Astrocyte (in vitro differentiated cells and primary cell): ENCODE measurements at regions not wholly inside any gene's neighbourhood (a gene's known extent, or its start where the extent isn't known, plus 50 kb on each side); places are given as distances from the start of the nearest gene placed in this dataset.

Source experiments
- EZH2 ChIP-seq: IDR thresholded peaks from 2 replicates; pipeline ENCODE4 v1.6.1; 2012; ENCODE audit warnings: mild to moderate bottlenecking, low read length, inconsistent platforms; ENCODE audit not compliant: insufficient read depth
- TF ChIP-seq, protein P1 (sequence below): IDR thresholded peaks from 2 replicates; pipeline ENCODE4 v1.5.1; 2011; ENCODE audit warnings: low read depth, mild to moderate bottlenecking, inconsistent platforms, low read length, moderate library complexity; ENCODE audit not compliant: insufficient read depth

DNA sequence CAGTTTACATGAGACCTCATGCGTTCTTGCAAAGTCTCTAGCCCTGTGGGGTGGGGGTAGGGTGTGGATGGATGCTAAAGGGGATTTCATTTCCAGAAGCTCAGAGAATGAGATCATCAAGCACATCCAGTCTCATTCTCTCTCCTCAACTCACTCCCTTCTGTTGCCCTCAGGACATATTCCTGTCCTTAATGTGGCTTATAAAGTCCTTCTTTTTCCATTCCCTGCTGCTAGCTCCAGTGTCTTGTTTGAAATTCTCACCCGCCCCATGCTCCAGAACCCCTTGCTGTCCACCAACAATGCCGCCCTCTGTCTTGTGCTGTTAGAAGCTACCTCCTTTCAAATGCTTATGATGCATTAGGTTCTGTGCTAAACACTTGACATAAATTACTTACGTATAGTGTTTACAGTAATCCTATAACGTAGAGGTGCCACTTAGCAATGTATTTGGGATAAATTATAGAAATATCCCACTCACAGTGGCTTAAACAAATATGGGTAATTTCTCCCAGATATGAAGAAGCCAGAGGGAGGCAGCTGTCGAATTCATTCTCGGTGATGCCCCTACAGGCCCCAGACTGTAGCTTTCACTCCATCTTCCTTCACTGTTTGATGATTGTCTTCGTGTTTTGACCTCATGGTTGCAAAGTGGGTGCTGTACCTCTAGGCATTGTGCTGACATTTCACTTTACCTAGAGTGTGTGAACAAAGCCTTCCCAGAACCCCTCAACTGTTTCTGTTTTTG, 273.1 kb upstream of the TBL1XR1 start:
- TF ChIP-seq, protein P1, sequence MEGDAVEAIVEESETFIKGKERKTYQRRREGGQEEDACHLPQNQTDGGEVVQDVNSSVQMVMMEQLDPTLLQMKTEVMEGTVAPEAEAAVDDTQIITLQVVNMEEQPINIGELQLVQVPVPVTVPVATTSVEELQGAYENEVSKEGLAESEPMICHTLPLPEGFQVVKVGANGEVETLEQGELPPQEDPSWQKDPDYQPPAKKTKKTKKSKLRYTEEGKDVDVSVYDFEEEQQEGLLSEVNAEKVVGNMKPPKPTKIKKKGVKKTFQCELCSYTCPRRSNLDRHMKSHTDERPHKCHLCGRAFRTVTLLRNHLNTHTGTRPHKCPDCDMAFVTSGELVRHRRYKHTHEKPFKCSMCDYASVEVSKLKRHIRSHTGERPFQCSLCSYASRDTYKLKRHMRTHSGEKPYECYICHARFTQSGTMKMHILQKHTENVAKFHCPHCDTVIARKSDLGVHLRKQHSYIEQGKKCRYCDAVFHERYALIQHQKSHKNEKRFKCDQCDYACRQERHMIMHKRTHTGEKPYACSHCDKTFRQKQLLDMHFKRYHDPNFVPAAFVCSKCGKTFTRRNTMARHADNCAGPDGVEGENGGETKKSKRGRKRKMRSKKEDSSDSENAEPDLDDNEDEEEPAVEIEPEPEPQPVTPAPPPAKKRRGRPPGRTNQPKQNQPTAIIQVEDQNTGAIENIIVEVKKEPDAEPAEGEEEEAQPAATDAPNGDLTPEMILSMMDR = no peak
- no peak for TF ChIP-seq EZH2
